ENCODE measurements at regions not wholly inside any gene's neighbourhood (a gene's known extent, or its start where the extent isn't known, plus 50 kb on each side); places are given as distances from the start of the nearest gene placed in this dataset.

- TF ChIP-seq, protein P1, sequence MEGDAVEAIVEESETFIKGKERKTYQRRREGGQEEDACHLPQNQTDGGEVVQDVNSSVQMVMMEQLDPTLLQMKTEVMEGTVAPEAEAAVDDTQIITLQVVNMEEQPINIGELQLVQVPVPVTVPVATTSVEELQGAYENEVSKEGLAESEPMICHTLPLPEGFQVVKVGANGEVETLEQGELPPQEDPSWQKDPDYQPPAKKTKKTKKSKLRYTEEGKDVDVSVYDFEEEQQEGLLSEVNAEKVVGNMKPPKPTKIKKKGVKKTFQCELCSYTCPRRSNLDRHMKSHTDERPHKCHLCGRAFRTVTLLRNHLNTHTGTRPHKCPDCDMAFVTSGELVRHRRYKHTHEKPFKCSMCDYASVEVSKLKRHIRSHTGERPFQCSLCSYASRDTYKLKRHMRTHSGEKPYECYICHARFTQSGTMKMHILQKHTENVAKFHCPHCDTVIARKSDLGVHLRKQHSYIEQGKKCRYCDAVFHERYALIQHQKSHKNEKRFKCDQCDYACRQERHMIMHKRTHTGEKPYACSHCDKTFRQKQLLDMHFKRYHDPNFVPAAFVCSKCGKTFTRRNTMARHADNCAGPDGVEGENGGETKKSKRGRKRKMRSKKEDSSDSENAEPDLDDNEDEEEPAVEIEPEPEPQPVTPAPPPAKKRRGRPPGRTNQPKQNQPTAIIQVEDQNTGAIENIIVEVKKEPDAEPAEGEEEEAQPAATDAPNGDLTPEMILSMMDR (IDR thresholded peaks at IDR 0.05) = no peak
- TF ChIP-seq ZFX (IDR thresholded peaks at IDR 0.05; ENCODE audit: borderline replicate concordance) = no peak
- no peak overlapping the region for H3K27ac ChIP-seq
Measured at GRCh38 chr10:78531088-78531487, 497.4 kb downstream of the RPS24 start.

GRCh38 chr10:78532480-78533042 is 498.9 kb downstream of the RPS24 start:
- no peak overlapping the region for H3K27ac ChIP-seq
- TF ChIP-seq, protein P1 (IDR thresholded peaks at IDR 0.05) = no peak
- TF ChIP-seq ZFX (IDR thresholded peaks at IDR 0.05; ENCODE audit: borderline replicate concordance) = no peak

- TF ChIP-seq, protein P1 (IDR thresholded peaks at IDR 0.05) = no peak
- no peak for TF ChIP-seq ZFX (IDR thresholded peaks at IDR 0.05; ENCODE audit: borderline replicate concordance)
- no peak overlapping the region for H3K27ac ChIP-seq
Measured at GRCh38 chr10:78533098-78533497, 499.4 kb downstream of the RPS24 start.

DNA sequence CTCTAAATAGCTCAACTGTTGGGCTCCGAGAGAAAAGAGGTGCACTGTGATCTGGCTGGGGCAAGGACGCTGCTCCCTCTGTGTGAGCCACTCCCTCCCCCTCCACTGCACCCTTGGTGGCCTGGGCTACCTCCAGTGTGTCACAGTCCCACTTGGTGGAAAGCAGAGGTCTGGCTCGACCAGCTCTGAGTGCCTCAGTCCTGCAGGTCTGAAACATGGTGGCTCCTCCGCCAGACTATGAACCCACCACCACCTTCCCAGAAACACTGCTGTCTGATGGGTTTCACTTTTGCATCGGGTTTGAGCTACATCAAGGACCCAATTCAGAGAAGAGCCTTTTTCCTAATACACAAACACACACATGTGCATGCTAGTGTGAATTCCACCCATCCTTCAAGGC is 500.1 kb downstream of the RPS24 start:
- H3K27ac ChIP-seq = no peak overlapping the region
- no peak for TF ChIP-seq ZFX (IDR thresholded peaks at IDR 0.05; ENCODE audit: borderline replicate concordance)
- TF ChIP-seq, protein P1 (IDR thresholded peaks at IDR 0.05) = no peak

DNA sequence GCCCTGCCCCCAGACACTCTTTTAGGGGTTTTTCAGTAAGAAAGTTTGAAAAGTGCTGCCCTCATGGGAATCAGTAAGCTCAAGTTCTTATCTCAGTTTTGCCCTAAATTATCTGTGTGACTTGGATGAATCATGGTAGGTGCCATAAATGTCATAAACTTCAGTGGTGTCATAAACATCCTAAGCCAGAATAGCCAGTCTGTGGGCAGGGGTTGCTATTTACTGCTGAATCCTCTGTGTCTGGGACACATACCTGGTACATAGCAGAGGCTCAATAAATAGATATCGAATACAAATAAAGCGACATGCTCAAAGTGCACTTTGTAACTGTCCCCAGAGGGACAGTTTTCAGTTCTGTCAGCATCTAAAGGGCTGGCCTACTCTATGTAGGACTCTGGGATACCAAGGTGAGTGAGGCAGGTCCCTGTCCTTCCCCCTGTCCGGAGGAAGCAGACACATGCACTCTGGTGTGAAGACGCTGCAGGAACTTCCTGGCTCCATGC is 502.1 kb downstream of the RPS24 start:
- no peak overlapping the region for H3K27ac ChIP-seq
- no peak for TF ChIP-seq ZFX (IDR thresholded peaks at IDR 0.05; ENCODE audit: borderline replicate concordance)
- TF ChIP-seq, protein P1 (IDR thresholded peaks at IDR 0.05) = no peak

DNA sequence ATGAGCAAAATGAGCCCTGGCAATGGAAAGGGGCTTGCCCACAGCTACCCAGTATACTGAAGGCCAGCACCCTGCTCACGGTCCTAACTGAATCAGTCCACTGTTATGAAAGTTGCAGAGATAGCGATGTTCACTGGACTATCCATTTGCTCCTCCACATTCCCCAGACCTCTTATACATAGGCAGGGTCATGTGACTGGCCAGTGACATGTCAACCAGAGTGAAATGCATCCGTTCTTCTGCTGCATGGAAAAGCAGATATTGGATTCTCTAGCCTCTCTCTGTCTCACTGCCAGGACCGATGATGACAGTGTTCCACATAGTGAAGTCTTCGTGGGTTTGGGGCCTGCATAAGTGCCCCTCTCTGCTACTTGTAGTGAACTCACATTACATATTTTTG is 503.4 kb downstream of the RPS24 start:
- TF ChIP-seq, protein P1 (IDR thresholded peaks at IDR 0.05) = no peak
- TF ChIP-seq ZFX (IDR thresholded peaks at IDR 0.05; ENCODE audit: borderline replicate concordance) = no peak
- no peak overlapping the region for H3K27ac ChIP-seq

GRCh38 chr10:78539247-78539766 is 505.6 kb downstream of the RPS24 start:
- no peak overlapping the region for H3K27ac ChIP-seq
- no peak for TF ChIP-seq ZFX (IDR thresholded peaks at IDR 0.05; ENCODE audit: borderline replicate concordance)
- TF ChIP-seq, protein P1 (IDR thresholded peaks at IDR 0.05) = no peak

Measured in 22Rv1 (cell line).